Transverse colon (tissue), 4 donors: ENCODE measurements at regions not wholly inside any gene's neighbourhood (a gene's known extent, or its start where the extent isn't known, plus 50 kb on each side); places are given as distances from the start of the nearest gene placed in this dataset.

Experiments
- DNase-seq: peaks from one replicate; pipeline ENCODE4 v3.0.0-alpha.2; 2019
- H3K27ac ChIP-seq, 4 donors: fragments of 200-600 bp; sonication (generic); 2 replicates each; pipeline ENCODE4 v1.5.1; 2016 to 2018; ENCODE audit warnings: inconsistent platforms in 4 of 4
- H3K27me3 ChIP-seq: fragments of 200-600 bp; sonication (generic); 2 replicates; pipeline ENCODE4 v1.5.1; 2017; ENCODE audit warnings: inconsistent platforms
- H3K36me3 ChIP-seq, 4 donors: fragments of 200-600 bp; sonication (generic); 2 replicates each; pipeline ENCODE4 v1.5.1; 2017 to 2019; ENCODE audit warnings: inconsistent platforms in 4 of 4
- H3K4me1 ChIP-seq, 4 donors: fragments of 200-600 bp; sonication (generic); 2 replicates each; pipeline ENCODE4 v1.5.1; 2017 to 2020; ENCODE audit warnings: inconsistent platforms in 4 of 4
- H3K4me3 ChIP-seq, 4 donors: fragments of 200-600 bp; sonication (generic); 1 replicate in 1 of 4; 2 replicates in 3 of 4; pipeline versions ENCODE4 v1.5.1 to v1.6.1; 2017 to 2019; ENCODE audit warnings: inconsistent platforms in 4 of 4
- H3K9me3 ChIP-seq, 2 donors: fragments of 200-600 bp; sonication (generic); 2 replicates each; pipeline ENCODE4 v1.5.1; 2017 to 2019; ENCODE audit warnings: inconsistent platforms in 2 of 2
- CTCF ChIP-seq, 5 experiments: fragments of 200-600 bp in 3 of 5; fragments of 450-650 bp in 2 of 5; sonication (generic) in 3 of 5; IDR thresholded peaks; 1 replicate in 2 of 5; 2 replicates in 3 of 5; pipeline ENCODE4 v1.5.1; 2016 to 2017; ENCODE audit warnings: antibody characterized with exemption in 5 of 5, inconsistent platforms in 3 of 5, mild to moderate bottlenecking in 2 of 5, moderate library complexity in 1 of 5
- EP300 ChIP-seq: sonication (generic); formaldehyde crosslinking; IDR thresholded peaks from one replicate; pipeline ENCODE4 v1.6.1; 2017; ENCODE audit warnings: antibody characterized with exemption, low read depth
- POLR2A ChIP-seq: fragments of 450-650 bp; IDR thresholded peaks from one replicate; pipeline ENCODE4 v1.6.1; 2016; ENCODE audit warnings: antibody characterized with exemption, mild to moderate bottlenecking, moderate library complexity
- POLR2AphosphoS5 ChIP-seq, 3 donors: sonication (generic); formaldehyde crosslinking; IDR thresholded peaks; one replicate each; pipeline ENCODE4 v1.6.1; 2016; ENCODE audit warnings: antibody characterized with exemption in 3 of 3
- WGBS, 2 donors: methylation state at CpG; one replicate each; pipeline ENCODE4 v1.1.5; 2018; ENCODE audit warnings: low coverage in 1 of 2; 5-methylcytosine and 5-hydroxymethylcytosine counted together
- in situ Hi-C, 4 donors: fragments of 200-750 bp; cut with MboI; loops; one replicate each; pipeline versions ENCODE4 v1.15.0 to v1.15.1; 2017; ENCODE audit warnings: low sequenced_read_pairs in 3 of 4, low pct_ligation_motif_present in 1 of 4, low pct_unique_long_range_greater_than_20kb in 1 of 4
- intact Hi-C: fragments of 100-400 bp; cut with DNase I; formaldehyde crosslinking; loops from one replicate; pipeline ENCODE4 v1.15.1; 2023; ENCODE audit warnings: low total_unique reads

GRCh38 chr7:84297616-84298015, 103.0 kb upstream of the SEMA3A start:
- Histone ChIP-seq H3K9me3 (no peaks in the 10 kb centered on the region), H3K4me1 (no peaks in the 10 kb centered on the region), H3K27me3 (no peaks in the 10 kb centered on the region), H3K4me3 (no peak overlapping the region), H3K36me3 (no peaks in the 10 kb centered on the region), H3K27ac (no peak overlapping the region)
- TF ChIP-seq POLR2A (no peak), EP300 (no peak), POLR2AphosphoS5 (IDR thresholded peaks at IDR 0.05) (no peak), CTCF (IDR thresholded peaks at IDR 0.05) (no peak)
- in situ Hi-C loops: no loop called here
- intact Hi-C loops: no loop called here
- no peak for DNase-seq

- H3K4me1 ChIP-seq: no peaks in the 10 kb centered on the region
- no peak for TF ChIP-seq EP300
- no peak for TF ChIP-seq POLR2AphosphoS5 (IDR thresholded peaks at IDR 0.05)
- no peak for TF ChIP-seq CTCF (IDR thresholded peaks at IDR 0.05)
- TF ChIP-seq POLR2A: no peak
- in situ Hi-C loops (no loop called here), intact Hi-C loops (no loop called here)
- no peak overlapping the region for H3K27ac ChIP-seq
- WGBS, 2 donors: 85 to 93% methylated on average over 1 of the region's 1 CpG
- no peaks in the 10 kb centered on the region for H3K9me3 ChIP-seq
- no peak for DNase-seq
- H3K27me3 ChIP-seq: no peaks in the 10 kb centered on the region
- H3K4me3 ChIP-seq: no peak overlapping the region
- no peaks in the 10 kb centered on the region for H3K36me3 ChIP-seq
Observed at GRCh38 chr7:84294847-84295455, 100.4 kb upstream of the SEMA3A start.

GRCh38 chr7:84294391-84294790, 99.8 kb upstream of the SEMA3A start:
- DNase-seq: no peak
- no peaks in the 10 kb centered on the region for H3K4me1 ChIP-seq
- no peaks in the 10 kb centered on the region for H3K36me3 ChIP-seq
- H3K27ac ChIP-seq: no peak overlapping the region
- in situ Hi-C loops: no loop called here
- H3K4me3 ChIP-seq: no peak overlapping the region
- H3K9me3 ChIP-seq: no peaks in the 10 kb centered on the region
- 81 to 93% methylated on average over 2 of the region's 2 CpGs for WGBS, 2 donors
- intact Hi-C loops: no loop called here
- H3K27me3 ChIP-seq: no peaks in the 10 kb centered on the region
- TF ChIP-seq CTCF (IDR thresholded peaks at IDR 0.05) (no peak), POLR2AphosphoS5 (IDR thresholded peaks at IDR 0.05) (no peak), POLR2A (no peak), EP300 (no peak)

- WGBS, 2 donors: 59 to 62% methylated on average over 2 of the region's 2 CpGs
- H3K4me3 ChIP-seq: no peak overlapping the region
- TF ChIP-seq EP300 (no peak), POLR2AphosphoS5 (IDR thresholded peaks at IDR 0.05) (no peak), CTCF (IDR thresholded peaks at IDR 0.05) (no peak), POLR2A (no peak)
Observed at GRCh38 chr7:84291756-84292155, 97.2 kb upstream of the SEMA3A start.

More at GRCh38 chr7:84291756-84292155, 97.2 kb upstream of the SEMA3A start:
- Histone ChIP-seq H3K9me3 (no peaks in the 10 kb centered on the region), H3K4me1 (no peaks in the 10 kb centered on the region), H3K27me3 (no peaks in the 10 kb centered on the region), H3K36me3 (no peaks in the 10 kb centered on the region), H3K27ac (no peak overlapping the region)
- no peak for DNase-seq
- in situ Hi-C loops (no loop called here), intact Hi-C loops (no loop called here)
